ENCODE measurements at regions not wholly inside any gene's neighbourhood (a gene's known extent, or its start where the extent isn't known, plus 50 kb on each side); places are given as distances from the start of the nearest gene placed in this dataset.

DNA sequence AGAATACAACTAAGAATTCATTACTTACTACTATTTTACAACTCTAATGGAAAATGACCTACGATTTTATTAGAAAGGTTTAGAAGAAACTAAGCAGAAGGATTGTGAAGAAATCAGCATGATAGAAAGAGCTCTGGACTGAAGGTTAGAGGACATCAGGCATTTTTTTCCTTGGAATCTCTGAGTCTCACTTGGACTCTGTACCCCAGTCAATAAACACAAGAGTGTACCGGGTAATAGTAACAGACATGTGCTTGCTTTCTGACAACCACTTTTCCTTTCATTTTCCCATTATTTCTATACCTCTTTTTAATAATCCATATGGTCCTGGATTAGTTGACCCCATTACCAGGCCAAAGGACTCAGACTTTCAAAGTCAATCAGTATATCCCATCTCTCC lies 1240.9 kb upstream of the LRRTM3 start:
- TF ChIP-seq, protein P1, sequence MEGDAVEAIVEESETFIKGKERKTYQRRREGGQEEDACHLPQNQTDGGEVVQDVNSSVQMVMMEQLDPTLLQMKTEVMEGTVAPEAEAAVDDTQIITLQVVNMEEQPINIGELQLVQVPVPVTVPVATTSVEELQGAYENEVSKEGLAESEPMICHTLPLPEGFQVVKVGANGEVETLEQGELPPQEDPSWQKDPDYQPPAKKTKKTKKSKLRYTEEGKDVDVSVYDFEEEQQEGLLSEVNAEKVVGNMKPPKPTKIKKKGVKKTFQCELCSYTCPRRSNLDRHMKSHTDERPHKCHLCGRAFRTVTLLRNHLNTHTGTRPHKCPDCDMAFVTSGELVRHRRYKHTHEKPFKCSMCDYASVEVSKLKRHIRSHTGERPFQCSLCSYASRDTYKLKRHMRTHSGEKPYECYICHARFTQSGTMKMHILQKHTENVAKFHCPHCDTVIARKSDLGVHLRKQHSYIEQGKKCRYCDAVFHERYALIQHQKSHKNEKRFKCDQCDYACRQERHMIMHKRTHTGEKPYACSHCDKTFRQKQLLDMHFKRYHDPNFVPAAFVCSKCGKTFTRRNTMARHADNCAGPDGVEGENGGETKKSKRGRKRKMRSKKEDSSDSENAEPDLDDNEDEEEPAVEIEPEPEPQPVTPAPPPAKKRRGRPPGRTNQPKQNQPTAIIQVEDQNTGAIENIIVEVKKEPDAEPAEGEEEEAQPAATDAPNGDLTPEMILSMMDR (IDR thresholded peaks at IDR 0.05), result no peak
- TF ChIP-seq EZH2 (IDR thresholded peaks at IDR 0.05), result no peak
- no peak for TF ChIP-seq EZH2phosphoT487 (IDR thresholded peaks at IDR 0.05)

Measured in neural progenitor cell (in vitro differentiated cells).